Large intestine (tissue), 3 donors: ENCODE measurements at regions not wholly inside any gene's neighbourhood (a gene's known extent, or its start where the extent isn't known, plus 50 kb on each side); places are given as distances from the start of the nearest gene placed in this dataset.

Source experiments
- DNase-seq, 2 donors: peaks; one replicate each; pipeline versions ENCODE4 v3.0.0 to v3.0.0-alpha.2; 2013
- H3K27ac ChIP-seq: one replicate; pipeline ENCODE4 v1.5.1; 2013; ENCODE audit warnings: low read length
- H3K27me3 ChIP-seq: 2 replicates; pipeline ENCODE4 v1.6.1; 2013; ENCODE audit warnings: low read length; ENCODE audit not compliant: control insufficient read depth, insufficient read depth
- H3K36me3 ChIP-seq: 2 replicates; pipeline ENCODE4 v1.6.1; 2013; ENCODE audit warnings: low read length; ENCODE audit not compliant: control insufficient read depth, insufficient read depth
- H3K4me1 ChIP-seq: one replicate; pipeline ENCODE4 v1.6.1; 2013; ENCODE audit warnings: low read length; ENCODE audit not compliant: control insufficient read depth, insufficient read depth
- H3K4me3 ChIP-seq: one replicate; pipeline ENCODE4 v1.5.1; 2013; ENCODE audit warnings: low read length
- H3K9me3 ChIP-seq: one replicate; pipeline ENCODE4 v1.6.1; 2013; ENCODE audit warnings: mild to moderate bottlenecking, low read depth, low read length, moderate library complexity; ENCODE audit not compliant: control insufficient read depth
- WGBS: methylation state at CpG from one replicate; pipeline ENCODE4 v1.1.5; 2013; ENCODE audit warnings: low lambda C conversion rate; ENCODE audit not compliant: insufficient coverage; 5-methylcytosine and 5-hydroxymethylcytosine counted together

DNA sequence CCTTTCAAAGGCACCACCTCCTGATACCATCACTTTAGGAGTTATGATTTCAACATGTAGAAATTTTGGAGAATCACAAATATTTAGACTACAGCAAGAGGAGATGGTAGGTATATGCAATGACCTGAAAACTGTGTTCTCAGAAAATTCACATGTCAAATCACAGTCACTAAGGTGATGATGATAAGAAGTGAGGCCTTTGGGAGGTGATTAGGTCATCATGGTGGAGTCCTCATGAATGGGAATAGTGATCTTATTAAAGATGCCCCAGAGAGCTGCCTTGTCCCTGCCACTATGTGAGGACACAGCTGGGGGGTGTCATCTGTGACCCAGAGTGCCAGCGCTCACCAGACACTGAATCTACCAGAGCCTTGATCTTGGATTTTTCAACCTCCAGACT lies 513.5 kb upstream of the TUSC1 start:
- WGBS = no CpG with 5 or more reads among the region's 1 CpG
- DNase-seq = no peak
- Histone ChIP-seq H3K4me3 (no peak overlapping the region), H3K27ac (no peak overlapping the region), H3K27me3 (no peaks in the 10 kb centered on the region), H3K9me3 (peaks cover 4% of the 10 kb centered on the region), H3K36me3 (no peaks in the 10 kb centered on the region), H3K4me1 (no peaks in the 10 kb centered on the region)

DNA sequence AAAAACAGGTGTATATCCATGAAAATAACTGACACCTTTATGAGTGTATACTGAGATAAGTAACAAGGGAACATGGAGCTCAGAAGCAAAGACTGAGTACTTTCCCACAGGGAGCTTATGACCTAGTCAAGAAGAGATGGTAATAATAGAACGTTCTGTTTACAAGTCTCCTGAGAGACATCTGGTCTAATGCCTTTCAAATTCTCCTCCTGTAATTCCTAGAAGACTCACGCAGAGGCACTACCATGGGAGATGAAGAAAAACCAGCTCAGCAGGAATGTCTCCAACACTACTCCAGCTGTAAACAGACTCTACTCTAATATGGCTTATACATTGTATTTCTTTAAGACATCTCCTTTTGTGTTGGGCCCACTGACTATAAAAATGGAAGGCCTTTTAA lies 503.6 kb upstream of the TUSC1 start:
- H3K27ac ChIP-seq = no peak overlapping the region
- H3K36me3 ChIP-seq = no peaks in the 10 kb centered on the region
- no peaks in the 10 kb centered on the region for H3K4me1 ChIP-seq
- H3K27me3 ChIP-seq = no peaks in the 10 kb centered on the region
- no peaks in the 10 kb centered on the region for H3K9me3 ChIP-seq
- no peak for DNase-seq
- WGBS = no CpG with 5 or more reads among the region's 2 CpGs
- H3K4me3 ChIP-seq = no peak overlapping the region

DNA sequence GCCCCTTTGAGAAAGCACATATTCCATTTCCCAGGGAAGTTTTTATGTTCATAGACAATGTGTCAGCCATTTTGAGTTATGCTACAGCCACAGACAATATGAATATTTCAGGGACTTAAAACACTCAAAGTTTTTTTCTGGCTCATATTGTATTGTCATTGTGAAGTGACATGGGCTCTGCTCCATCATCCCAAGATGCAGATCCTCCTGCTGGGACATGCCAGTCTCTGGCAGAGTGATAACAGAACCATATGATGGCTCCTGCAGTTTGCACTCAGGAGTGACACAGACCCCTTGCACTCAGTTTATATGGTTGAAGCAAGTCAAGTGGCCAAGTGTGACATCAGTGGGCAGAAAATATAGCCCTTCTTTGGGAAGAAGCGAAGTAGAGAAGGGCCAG lies 498.4 kb upstream of the TUSC1 start:
- no CpG with 5 or more reads among the region's 1 CpG for WGBS
- DNase-seq = no peak

DNA sequence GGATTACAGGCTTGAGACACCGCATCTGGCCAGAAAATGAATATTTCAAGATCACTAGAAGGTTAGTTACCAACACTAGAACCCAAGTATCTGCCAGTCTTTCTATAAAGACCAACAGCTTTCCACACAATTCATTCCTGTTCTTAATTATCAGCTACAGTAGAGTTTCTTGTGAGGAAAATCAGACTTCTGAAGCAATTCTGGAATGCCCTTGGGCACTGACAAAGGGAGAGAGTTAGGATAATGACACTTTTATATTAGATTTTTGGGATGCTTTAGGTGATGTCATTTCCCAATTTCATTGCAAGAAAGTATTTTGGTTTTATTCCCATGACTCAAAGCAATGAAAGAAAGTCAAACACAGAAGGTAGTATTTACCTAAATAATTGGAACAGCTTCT lies 497.0 kb upstream of the TUSC1 start:
- Histone ChIP-seq H3K9me3 (no peaks in the 10 kb centered on the region), H3K36me3 (no peaks in the 10 kb centered on the region), H3K27ac (no peak overlapping the region), H3K4me3 (no peak overlapping the region), H3K4me1 (no peaks in the 10 kb centered on the region), H3K27me3 (no peaks in the 10 kb centered on the region)
- DNase-seq = no peak
- no CpG with 5 or more reads among the region's 1 CpG for WGBS

More for the DNA sequence above, 498.4 kb upstream of the TUSC1 start:
- Histone ChIP-seq H3K4me1 (no peaks in the 10 kb centered on the region), H3K27me3 (no peaks in the 10 kb centered on the region), H3K9me3 (no peaks in the 10 kb centered on the region), H3K27ac (no peak overlapping the region), H3K36me3 (no peaks in the 10 kb centered on the region), H3K4me3 (no peak overlapping the region)

DNA sequence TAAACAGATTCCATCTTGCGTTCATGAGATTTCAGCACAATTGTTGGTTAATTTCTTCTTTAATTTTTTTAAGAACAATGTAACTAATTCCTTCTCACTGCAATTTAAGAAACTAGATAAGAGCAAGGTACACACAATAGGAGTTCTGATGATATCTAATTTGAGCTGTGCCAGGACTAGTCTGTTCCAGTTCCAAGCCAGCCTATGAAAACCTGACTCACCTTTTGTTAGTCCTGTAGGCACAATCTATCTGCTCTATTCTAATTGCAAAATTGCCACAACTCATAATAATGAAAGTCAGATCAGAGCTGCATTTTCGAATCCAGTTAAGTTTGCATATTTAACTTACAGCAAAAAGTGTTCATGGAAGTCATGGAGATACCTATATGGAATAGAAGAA lies 494.1 kb upstream of the TUSC1 start:
- H3K4me1 ChIP-seq = no peaks in the 10 kb centered on the region
- no peaks in the 10 kb centered on the region for H3K27me3 ChIP-seq
- no peak overlapping the region for H3K4me3 ChIP-seq
- no peaks in the 10 kb centered on the region for H3K36me3 ChIP-seq
- DNase-seq = no peak
- H3K27ac ChIP-seq = no peak overlapping the region
- 92% methylated on average over 2 of the region's 2 CpGs for WGBS
- H3K9me3 ChIP-seq = no peaks in the 10 kb centered on the region

DNA sequence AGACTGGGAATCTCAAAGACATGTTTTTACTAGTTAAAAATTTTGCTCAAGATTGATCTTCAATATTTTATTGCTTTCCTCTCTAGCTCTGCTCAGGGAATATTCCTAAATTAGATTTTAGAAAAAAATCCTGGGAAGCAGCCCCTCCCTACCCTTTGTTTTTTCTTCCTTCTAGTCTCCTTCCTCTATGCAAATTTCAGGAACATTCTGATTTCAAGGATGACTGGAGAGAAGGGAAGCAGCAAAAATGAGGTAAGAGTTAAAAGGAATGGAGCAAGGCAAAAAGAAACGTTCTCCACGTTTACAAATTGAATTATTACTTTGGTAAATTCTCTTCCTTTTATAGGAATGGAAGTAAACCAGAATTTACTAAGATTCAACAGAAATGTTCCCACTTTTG lies 493.4 kb upstream of the TUSC1 start:
- Histone ChIP-seq H3K36me3 (no peaks in the 10 kb centered on the region), H3K27ac (no peak overlapping the region), H3K4me1 (no peaks in the 10 kb centered on the region), H3K27me3 (no peaks in the 10 kb centered on the region), H3K4me3 (no peak overlapping the region), H3K9me3 (no peaks in the 10 kb centered on the region)
- no peak for DNase-seq
- WGBS = 60% methylated on average over 2 of the region's 2 CpGs

DNA sequence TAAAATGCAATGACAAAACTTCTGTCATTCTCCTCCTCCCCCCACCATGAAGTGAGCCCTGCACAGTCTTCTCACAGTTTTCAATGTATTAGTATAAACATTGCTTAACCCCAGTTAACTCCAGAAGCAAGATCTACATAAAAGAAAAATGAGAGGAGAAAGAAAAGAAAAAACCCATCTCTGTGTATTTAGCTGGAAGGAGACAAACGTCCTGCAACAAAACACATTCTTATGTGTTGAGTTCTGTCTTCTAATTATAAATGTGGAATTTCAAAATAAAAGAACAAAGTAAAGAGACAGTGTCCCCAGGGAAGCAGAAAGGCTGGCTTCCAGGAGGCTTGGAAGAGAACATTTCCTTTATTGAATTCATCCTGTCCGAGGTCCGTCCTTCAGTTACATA lies 491.9 kb upstream of the TUSC1 start:
- no peak overlapping the region for H3K27ac ChIP-seq
- no peaks in the 10 kb centered on the region for H3K36me3 ChIP-seq
- H3K4me3 ChIP-seq = no peak overlapping the region
- WGBS = 52% methylated on average over 3 of the region's 3 CpGs
- no peaks in the 10 kb centered on the region for H3K9me3 ChIP-seq
- no peaks in the 10 kb centered on the region for H3K27me3 ChIP-seq
- no peak for DNase-seq
- H3K4me1 ChIP-seq = no peaks in the 10 kb centered on the region

DNA sequence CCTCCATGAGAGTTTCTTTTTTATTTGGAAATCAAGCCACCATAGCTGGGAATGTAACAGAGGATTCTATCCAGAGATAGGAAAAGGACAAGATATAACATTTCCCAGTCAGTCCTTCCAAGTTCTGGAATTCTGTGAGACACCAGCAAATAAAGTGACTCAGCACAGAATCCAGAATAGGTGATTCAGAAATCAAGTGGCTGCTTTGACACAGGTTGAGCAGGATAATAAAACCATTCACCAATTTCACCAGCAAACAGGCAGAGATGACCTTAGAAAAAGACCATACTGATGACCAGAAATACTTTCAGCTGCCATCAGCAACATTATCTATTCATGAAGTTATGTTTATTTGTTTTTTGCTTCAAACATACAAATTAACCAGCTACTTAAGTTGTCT lies 491.5 kb upstream of the TUSC1 start:
- H3K36me3 ChIP-seq = no peaks in the 10 kb centered on the region
- no peak overlapping the region for H3K4me3 ChIP-seq
- H3K27ac ChIP-seq = no peak overlapping the region
- H3K4me1 ChIP-seq = no peaks in the 10 kb centered on the region
- no peak for DNase-seq
- no peaks in the 10 kb centered on the region for H3K9me3 ChIP-seq
- H3K27me3 ChIP-seq = no peaks in the 10 kb centered on the region

DNA sequence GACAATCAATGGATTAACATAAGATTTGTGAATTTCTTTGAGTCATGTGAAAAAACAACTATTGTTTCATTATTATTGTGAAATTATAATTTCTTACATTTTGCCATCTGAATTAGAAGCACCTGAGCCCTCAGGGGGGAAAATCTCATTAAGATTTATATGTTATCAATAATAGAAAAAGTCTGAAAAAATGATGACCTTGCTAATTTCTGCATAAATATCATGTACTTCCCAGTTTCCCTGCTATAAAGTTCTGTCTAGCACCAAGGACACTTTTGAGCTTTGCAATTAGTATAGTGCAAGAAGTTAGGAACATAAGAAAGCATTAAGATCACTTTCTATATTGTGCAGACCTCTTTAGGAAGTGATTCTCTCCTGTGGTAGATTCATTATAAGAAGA lies 488.3 kb upstream of the TUSC1 start:
- Histone ChIP-seq H3K27me3 (no peaks in the 10 kb centered on the region), H3K4me1 (no peaks in the 10 kb centered on the region), H3K27ac (no peak overlapping the region), H3K9me3 (no peaks in the 10 kb centered on the region), H3K36me3 (no peaks in the 10 kb centered on the region), H3K4me3 (no peak overlapping the region)
- DNase-seq = no peak

DNA sequence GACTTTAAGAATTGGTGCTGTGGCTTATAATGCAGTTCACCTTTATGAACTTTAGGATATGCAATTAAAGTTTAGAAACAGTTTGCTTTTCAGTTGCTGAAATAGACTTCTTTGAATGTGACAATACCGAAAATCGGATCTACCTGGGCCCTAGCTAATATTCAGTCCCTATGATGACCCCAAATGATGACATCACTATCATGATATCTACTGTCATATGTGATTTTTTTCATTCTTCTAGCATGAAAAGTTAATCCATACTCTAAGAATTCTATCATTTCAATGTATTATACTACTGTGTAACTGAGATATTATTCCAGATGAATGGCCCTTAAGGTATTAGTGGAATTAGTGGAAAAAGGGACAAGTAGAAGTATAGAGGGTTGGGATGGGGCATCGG lies 487.2 kb upstream of the TUSC1 start:
- Histone ChIP-seq H3K27ac (no peak overlapping the region), H3K4me1 (no peaks in the 10 kb centered on the region), H3K4me3 (no peak overlapping the region), H3K36me3 (no peaks in the 10 kb centered on the region), H3K27me3 (no peaks in the 10 kb centered on the region), H3K9me3 (no peaks in the 10 kb centered on the region)
- no peak for DNase-seq
- no CpG with 5 or more reads among the region's 3 CpGs for WGBS

DNA sequence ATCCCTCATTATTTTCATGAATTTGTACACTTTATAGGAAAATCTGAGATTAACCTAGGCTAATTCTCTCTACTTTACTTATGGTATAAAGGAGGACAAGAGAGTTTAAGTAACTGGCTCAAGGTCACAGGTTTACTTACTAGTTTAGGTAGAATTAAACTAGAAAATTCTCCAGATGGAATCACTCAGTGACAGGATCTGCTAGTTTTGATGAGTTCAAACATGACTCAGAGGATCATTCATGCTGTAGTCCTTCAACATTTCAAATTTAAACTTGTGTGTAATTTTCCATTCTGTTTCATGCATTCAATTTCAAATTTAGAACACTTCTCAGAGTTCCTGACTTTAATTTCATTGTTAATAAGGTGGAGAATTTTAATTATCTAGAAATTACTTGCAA lies 485.7 kb upstream of the TUSC1 start:
- Histone ChIP-seq H3K27me3 (no peaks in the 10 kb centered on the region), H3K4me3 (no peak overlapping the region), H3K9me3 (no peaks in the 10 kb centered on the region), H3K27ac (no peak overlapping the region), H3K36me3 (no peaks in the 10 kb centered on the region), H3K4me1 (no peaks in the 10 kb centered on the region)
- no peak for DNase-seq
